Activated T-cell treated with anti-CD3 and anti-CD28 coated beads, Interleukin-2, amount 50 U/mL, for 4 hours (primary cell): ENCODE measurements at regions not wholly inside any gene's neighbourhood (a gene's known extent, or its start where the extent isn't known, plus 50 kb on each side); places are given as distances from the start of the nearest gene placed in this dataset.

Source experiments
- ATAC-seq, 2 donors: fragments of 200-7000 bp; cut with Tn5 transposase; one replicate each; pipeline ENCODE4 v1.10.0; 2021
- DNase-seq: peaks from one replicate; pipeline ENCODE4 v3.0.0-alpha.2; 2020
- H3K27me3 Mint-ChIP-seq: one replicate; pipeline ENCODE4 v1.8.0; 2021; ENCODE audit warnings: low read depth, mixed read lengths
- H3K36me3 Mint-ChIP-seq: one replicate; pipeline ENCODE4 v1.8.0; 2022; ENCODE audit warnings: mixed read lengths; ENCODE audit not compliant: insufficient read depth
- H3K4me1 Mint-ChIP-seq: one replicate; pipeline ENCODE4 v1.8.0; 2021; ENCODE audit warnings: low read depth, mixed read lengths
- H3K4me3 Mint-ChIP-seq: one replicate; pipeline ENCODE4 v1.8.0; 2021; ENCODE audit warnings: mild to moderate bottlenecking, moderate library complexity, mixed read lengths
- H3K9me3 Mint-ChIP-seq: one replicate; pipeline ENCODE4 v1.8.0; 2021; ENCODE audit warnings: mixed read lengths

DNA sequence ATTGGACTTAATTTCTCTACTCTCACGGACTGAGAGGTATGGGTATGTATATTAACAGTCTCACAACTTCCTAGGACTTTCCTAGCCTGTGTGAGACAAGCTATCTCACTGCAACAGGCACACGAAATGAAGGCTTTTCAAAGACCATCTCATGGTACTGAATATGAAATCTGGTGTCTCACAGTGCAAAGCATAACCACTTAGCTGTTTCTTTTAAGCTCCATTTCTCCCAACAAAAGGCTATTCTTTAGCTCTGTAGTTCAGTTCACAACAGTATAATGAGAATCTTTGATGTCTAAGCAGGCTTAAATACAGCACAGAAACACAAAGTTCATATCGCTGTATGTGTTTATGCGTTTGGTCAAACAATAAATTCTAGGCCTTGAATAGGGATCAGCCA is 116.2 kb upstream of the PCDH18 start:
- no peaks in the 10 kb centered on the region for H3K4me1 Mint-ChIP-seq
- DNase-seq: no peak
- H3K4me3 Mint-ChIP-seq: no peak overlapping the region
- ATAC-seq: no peak
- H3K27me3 Mint-ChIP-seq: no peaks in the 10 kb centered on the region
- no peaks in the 10 kb centered on the region for H3K36me3 Mint-ChIP-seq
- H3K9me3 Mint-ChIP-seq: peaks cover 10% of the 10 kb centered on the region

DNA sequence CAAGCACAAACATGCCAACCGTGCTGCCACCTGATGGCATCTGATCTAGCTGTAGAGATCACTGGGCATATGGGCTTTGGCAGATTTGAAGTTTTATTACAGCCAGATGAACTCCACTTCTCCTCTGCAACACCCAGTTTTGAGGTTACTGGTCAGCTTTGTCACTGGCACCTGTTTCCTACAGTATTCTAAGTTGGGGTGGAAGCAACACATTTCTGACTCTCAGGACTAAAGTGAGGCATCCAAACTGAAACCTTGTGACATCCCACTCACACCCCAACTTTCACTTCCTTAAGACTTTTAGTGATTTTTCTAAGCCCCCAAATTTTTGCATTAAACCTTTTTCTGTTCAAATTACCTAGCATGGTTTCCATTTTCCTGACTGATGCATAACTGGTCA is 115.1 kb upstream of the PCDH18 start:
- no peaks in the 10 kb centered on the region for H3K27me3 Mint-ChIP-seq
- H3K4me3 Mint-ChIP-seq: no peak overlapping the region
- H3K9me3 Mint-ChIP-seq: peaks cover 10% of the 10 kb centered on the region
- no peaks in the 10 kb centered on the region for H3K4me1 Mint-ChIP-seq
- no peak for DNase-seq
- H3K36me3 Mint-ChIP-seq: no peaks in the 10 kb centered on the region
- ATAC-seq: no peak

DNA sequence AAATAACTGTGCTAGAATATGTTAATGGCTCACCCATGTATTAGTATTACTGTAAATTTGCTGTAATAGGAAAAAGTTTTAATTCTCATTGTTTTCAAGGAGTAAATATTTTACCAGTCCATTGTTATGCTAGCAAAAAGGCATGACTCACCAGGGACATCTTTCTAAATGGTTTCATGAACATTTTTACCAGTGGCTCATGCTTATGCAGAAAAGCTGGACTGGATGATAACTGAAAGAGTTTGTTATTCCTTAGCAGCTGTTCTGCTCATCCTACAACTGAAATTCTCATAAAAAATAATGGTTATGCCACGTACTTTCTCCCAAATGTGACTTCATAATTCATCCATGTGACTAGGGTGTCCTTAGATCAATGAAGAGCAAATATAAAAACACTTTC is 111.9 kb upstream of the PCDH18 start:
- Mint-ChIP-seq H3K36me3 (no peaks in the 10 kb centered on the region), H3K4me1 (no peaks in the 10 kb centered on the region), H3K9me3 (peaks cover 10% of the 10 kb centered on the region), H3K4me3 (no peak overlapping the region), H3K27me3 (no peaks in the 10 kb centered on the region)
- ATAC-seq: no peak
- no peak for DNase-seq

- Mint-ChIP-seq H3K9me3 (peaks cover 9% of the 10 kb centered on the region), H3K4me1 (no peaks in the 10 kb centered on the region), H3K36me3 (no peaks in the 10 kb centered on the region), H3K27me3 (no peaks in the 10 kb centered on the region), H3K4me3 (no peak overlapping the region)
- no peak for DNase-seq
- no peak for ATAC-seq
Measured at GRCh38 chr4:137641544-137641943, 109.2 kb upstream of the PCDH18 start.

- no peaks in the 10 kb centered on the region for H3K36me3 Mint-ChIP-seq
- no peaks in the 10 kb centered on the region for H3K27me3 Mint-ChIP-seq
- H3K4me3 Mint-ChIP-seq: no peak overlapping the region
- peaks cover 8% of the 10 kb centered on the region for H3K9me3 Mint-ChIP-seq
- ATAC-seq: no peak
- DNase-seq: no peak
- H3K4me1 Mint-ChIP-seq: no peaks in the 10 kb centered on the region
Measured at GRCh38 chr4:137640838-137641158, 108.5 kb upstream of the PCDH18 start.

DNA sequence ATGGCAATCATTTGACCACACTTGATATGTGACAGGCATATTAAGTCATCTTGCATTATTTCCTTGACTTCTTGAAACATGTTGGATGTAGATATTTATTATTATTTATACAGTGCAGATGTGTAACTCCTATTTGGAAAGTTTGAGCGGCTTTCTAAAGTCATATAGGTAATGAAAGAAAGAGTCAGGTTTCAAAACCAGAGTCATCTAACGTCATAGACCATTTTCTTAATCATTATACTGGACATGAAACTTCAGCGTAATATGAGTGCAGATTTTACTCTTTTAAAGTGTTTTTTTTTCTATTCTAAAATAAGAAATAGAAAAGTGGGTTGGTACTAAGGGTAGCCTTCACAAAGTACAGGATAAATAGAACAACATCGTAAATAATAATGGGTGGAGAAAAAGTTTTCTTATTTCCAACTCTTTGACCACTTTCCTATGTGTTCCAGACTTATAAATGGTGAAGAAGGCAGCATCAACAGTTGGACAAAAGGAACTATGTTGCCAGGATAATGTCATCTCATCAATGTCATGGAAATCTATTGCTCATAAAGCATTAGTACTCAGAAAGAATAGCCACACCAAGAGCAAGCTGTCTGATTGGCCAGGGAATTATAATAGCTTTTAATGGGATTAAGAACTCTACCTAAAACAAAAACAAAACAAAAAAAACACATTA is 108.0 kb upstream of the PCDH18 start:
- no peak overlapping the region for H3K4me3 Mint-ChIP-seq
- H3K27me3 Mint-ChIP-seq: no peaks in the 10 kb centered on the region
- H3K4me1 Mint-ChIP-seq: no peaks in the 10 kb centered on the region
- H3K9me3 Mint-ChIP-seq: peaks cover 8% of the 10 kb centered on the region
- ATAC-seq (no peak), DNase-seq (no peak)
- H3K36me3 Mint-ChIP-seq: no peaks in the 10 kb centered on the region

DNA sequence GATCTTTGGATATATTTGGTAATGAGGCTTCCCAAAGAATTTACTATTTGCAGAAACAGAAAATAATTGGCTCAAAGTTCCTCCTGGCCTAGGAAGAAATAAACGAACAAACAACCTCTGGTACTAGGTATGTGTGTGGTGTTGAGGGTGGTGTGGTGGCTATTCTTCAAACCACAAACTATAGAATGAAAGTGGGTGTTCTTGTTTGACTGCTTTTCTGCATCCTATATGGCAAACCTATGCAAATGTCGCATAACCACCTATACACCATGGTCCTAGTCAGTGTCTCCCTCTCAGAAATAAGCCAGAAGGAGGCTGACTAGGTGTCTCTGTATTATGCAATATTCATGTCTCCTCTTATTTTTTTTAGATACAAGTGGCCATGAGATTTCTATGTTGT is 106.6 kb upstream of the PCDH18 start:
- H3K36me3 Mint-ChIP-seq: no peaks in the 10 kb centered on the region

DNA sequence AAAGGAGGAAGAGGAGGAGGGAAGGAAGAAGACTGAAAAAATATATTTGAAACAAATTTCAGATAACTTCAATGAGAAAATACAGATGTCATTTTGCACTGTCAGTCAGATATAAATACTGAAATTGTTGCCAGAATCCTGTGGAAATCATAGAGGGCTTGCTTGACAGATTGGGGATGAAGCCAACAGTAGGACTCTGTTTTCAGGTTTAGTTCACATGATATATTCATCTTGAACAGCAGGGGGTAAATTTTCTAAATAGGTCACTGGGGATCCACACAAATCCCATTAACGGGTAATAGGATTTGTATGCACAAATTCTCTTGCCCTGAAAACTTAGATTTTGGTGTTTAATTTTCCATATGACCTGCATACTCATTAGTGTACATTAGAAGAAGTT is 103.3 kb upstream of the PCDH18 start:
- Mint-ChIP-seq H3K27me3 (no peaks in the 10 kb centered on the region), H3K4me3 (no peak overlapping the region), H3K9me3 (no peaks in the 10 kb centered on the region), H3K4me1 (no peaks in the 10 kb centered on the region), H3K36me3 (no peaks in the 10 kb centered on the region)
- no peak for ATAC-seq
- no peak for DNase-seq

More for the DNA sequence above, 106.6 kb upstream of the PCDH18 start:
- no peak overlapping the region for H3K4me3 Mint-ChIP-seq
- no peaks in the 10 kb centered on the region for H3K4me1 Mint-ChIP-seq
- no peaks in the 10 kb centered on the region for H3K27me3 Mint-ChIP-seq
- ATAC-seq (no peak), DNase-seq (no peak)
- H3K9me3 Mint-ChIP-seq: no peaks in the 10 kb centered on the region

GRCh38 chr4:137635108-137635507 is 102.8 kb upstream of the PCDH18 start:
- no peaks in the 10 kb centered on the region for H3K4me1 Mint-ChIP-seq
- no peak for ATAC-seq
- H3K27me3 Mint-ChIP-seq: no peaks in the 10 kb centered on the region
- no peak for DNase-seq
- H3K36me3 Mint-ChIP-seq: no peaks in the 10 kb centered on the region
- no peaks in the 10 kb centered on the region for H3K9me3 Mint-ChIP-seq
- no peak overlapping the region for H3K4me3 Mint-ChIP-seq

- no peaks in the 10 kb centered on the region for H3K9me3 Mint-ChIP-seq
- ATAC-seq: no peak
- no peaks in the 10 kb centered on the region for H3K4me1 Mint-ChIP-seq
- H3K27me3 Mint-ChIP-seq: no peaks in the 10 kb centered on the region
- no peaks in the 10 kb centered on the region for H3K36me3 Mint-ChIP-seq
- no peak overlapping the region for H3K4me3 Mint-ChIP-seq
- no peak for DNase-seq
Measured at GRCh38 chr4:137632842-137633241, 100.5 kb upstream of the PCDH18 start.

- no peaks in the 10 kb centered on the region for H3K27me3 Mint-ChIP-seq
- H3K4me3 Mint-ChIP-seq: no peak overlapping the region
- no peaks in the 10 kb centered on the region for H3K36me3 Mint-ChIP-seq
- H3K4me1 Mint-ChIP-seq: no peaks in the 10 kb centered on the region
- ATAC-seq (no peak), DNase-seq (no peak)
- no peaks in the 10 kb centered on the region for H3K9me3 Mint-ChIP-seq
Measured at GRCh38 chr4:137631605-137632004, 99.3 kb upstream of the PCDH18 start.

GRCh38 chr4:137630252-137630651 is 98.0 kb upstream of the PCDH18 start:
- ATAC-seq (no peak), DNase-seq (no peak)
- no peak overlapping the region for H3K4me3 Mint-ChIP-seq
- no peaks in the 10 kb centered on the region for H3K36me3 Mint-ChIP-seq
- no peaks in the 10 kb centered on the region for H3K9me3 Mint-ChIP-seq
- H3K4me1 Mint-ChIP-seq: no peaks in the 10 kb centered on the region
- no peaks in the 10 kb centered on the region for H3K27me3 Mint-ChIP-seq

- no peak for DNase-seq
- Mint-ChIP-seq H3K36me3 (no peaks in the 10 kb centered on the region), H3K4me3 (no peak overlapping the region), H3K4me1 (no peaks in the 10 kb centered on the region), H3K27me3 (no peaks in the 10 kb centered on the region), H3K9me3 (no peaks in the 10 kb centered on the region)
- ATAC-seq: no peak
Measured at GRCh38 chr4:137627739-137628460, 95.6 kb upstream of the PCDH18 start.

GRCh38 chr4:137626942-137627738 is 94.8 kb upstream of the PCDH18 start:
- no peak for DNase-seq
- H3K36me3 Mint-ChIP-seq: no peaks in the 10 kb centered on the region
- no peaks in the 10 kb centered on the region for H3K27me3 Mint-ChIP-seq
- no peaks in the 10 kb centered on the region for H3K4me1 Mint-ChIP-seq
- H3K4me3 Mint-ChIP-seq: no peak overlapping the region
- H3K9me3 Mint-ChIP-seq: no peaks in the 10 kb centered on the region
- ATAC-seq: no peak

DNA sequence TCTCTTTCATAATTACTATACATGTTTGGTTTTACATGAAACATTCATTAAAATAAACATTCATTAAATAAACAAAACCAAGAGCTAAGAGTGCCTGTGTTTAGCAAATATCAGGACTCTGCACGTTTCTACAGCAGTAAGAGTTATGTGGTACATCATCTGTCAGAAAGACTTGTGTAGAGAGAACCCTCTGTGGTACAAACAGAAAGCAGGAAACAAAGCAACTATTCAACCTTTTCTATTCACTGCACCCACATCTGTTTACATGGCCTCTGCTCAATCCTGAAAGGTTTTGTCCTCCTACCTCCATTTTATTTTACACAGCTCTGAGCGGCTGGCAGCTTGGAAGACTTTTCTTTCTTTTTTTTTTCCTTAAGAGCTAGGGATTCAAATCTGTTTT is 90.7 kb upstream of the PCDH18 start:
- Mint-ChIP-seq H3K36me3 (no peaks in the 10 kb centered on the region), H3K4me1 (no peaks in the 10 kb centered on the region), H3K27me3 (no peaks in the 10 kb centered on the region), H3K9me3 (no peaks in the 10 kb centered on the region), H3K4me3 (no peak overlapping the region)
- ATAC-seq (no peak), DNase-seq (no peak)
